GM19324 (cell line): ENCODE measurements at regions not wholly inside any gene's neighbourhood (a gene's known extent, or its start where the extent isn't known, plus 50 kb on each side); places are given as distances from the start of the nearest gene placed in this dataset.

Experiments
- ATAC-seq: cut with Tn5 transposase; IDR thresholded peaks from one replicate; pipeline ENCODE4 v1.9.1; 2021; ENCODE audit warnings: mild to moderate bottlenecking, moderate library complexity; ENCODE audit not compliant: unreplicated experiment, low FRiP score

- no peak for ATAC-seq
Observed at GRCh38 chr9:117549444-117549843, 134.6 kb upstream of the ASTN2 start.

DNA sequence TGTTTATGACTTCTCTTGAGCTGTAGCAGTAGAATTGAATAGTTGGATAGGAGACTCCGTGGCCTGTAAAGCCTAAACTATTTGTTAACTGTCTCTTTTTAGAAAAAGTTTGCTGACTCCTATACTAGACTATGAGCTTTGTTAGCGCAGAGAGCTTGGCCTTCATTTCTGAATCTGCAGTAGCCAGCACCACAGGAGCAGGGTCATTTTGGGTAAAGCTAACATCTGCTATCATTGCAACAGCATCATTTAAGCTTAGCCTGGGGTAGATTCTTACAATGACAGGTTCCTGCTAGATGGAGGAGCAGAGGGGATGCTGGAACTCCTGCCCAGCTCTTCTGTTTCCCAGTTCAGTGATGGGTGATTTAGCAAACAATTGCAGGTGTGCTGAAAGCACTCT lies 133.7 kb upstream of the ASTN2 start:
- no peak for ATAC-seq

DNA sequence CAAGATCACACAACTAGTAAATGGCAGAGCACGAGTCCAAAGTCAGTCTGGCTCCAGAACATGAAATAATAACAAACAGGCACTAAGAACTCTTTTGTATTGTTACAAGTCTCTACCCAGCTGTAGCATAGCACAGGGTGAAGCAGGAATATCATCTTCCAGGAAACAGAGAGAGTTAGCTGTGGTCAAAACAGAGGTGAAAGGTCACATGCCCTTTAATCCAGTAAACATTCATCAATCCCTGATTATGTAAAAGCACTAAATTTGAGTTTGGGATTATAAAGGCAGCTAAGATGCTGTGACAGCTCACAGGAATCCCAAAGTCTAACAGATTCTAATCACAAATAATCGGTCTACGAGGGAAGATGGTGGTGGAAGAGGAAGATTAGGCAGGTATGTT lies 133.0 kb upstream of the ASTN2 start:
- no peak for ATAC-seq

DNA sequence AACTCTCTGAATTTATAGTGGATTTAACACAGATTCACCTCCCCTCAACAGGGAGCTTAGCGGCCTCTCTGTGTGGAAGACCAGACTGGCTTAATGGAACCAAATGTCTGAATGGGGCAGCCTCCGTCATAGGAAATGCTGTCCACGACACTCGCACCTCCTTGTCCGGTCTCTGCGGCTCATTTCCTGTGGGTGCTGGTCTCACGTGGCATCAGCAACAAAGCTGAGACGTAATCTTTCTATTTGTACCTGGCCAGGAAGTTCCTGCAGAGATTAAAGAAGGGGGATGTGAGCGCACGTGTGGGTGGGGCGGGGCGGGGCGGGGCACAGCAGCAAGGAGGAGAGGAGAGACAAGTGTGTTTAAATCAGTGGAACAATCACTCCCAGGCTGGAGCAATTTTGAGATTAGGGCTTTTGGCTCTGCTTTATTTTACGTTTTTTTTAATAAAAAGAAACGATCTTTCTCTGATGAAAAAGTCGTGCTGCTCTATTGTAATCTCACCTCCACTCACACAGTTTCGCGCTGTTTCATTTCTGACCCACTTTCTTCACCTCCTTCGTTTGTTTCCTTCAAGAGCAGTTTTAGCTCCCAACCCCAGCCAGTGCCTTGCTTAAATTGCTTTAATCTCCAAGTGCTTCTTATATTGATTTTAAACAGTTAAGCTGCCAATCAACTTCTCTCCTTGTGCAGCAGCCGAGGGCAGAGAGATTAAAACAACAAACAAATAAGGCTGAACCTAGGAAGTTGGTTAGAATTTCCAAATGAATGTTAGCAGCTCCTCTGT lies 132.2 kb upstream of the ASTN2 start:
- no peak for ATAC-seq

DNA sequence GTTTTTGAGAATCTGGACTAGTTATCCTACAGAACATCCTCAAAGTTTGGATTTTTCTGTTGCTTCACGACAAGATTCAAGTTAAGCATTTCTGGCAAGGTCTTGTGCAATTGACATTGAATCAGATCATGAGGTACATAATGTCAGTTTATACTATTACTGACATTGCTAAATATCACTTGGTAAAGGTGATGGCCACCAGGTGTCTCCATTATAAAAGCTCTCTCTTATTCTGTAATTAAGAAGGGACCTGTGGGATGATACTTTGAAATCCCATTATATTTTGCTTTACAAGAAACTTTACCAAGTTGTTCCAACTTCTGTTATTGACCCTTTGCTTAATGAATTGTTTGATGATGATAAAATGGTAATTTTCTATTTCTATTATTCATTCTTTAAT lies 131.0 kb upstream of the ASTN2 start:
- ATAC-seq: no peak

DNA sequence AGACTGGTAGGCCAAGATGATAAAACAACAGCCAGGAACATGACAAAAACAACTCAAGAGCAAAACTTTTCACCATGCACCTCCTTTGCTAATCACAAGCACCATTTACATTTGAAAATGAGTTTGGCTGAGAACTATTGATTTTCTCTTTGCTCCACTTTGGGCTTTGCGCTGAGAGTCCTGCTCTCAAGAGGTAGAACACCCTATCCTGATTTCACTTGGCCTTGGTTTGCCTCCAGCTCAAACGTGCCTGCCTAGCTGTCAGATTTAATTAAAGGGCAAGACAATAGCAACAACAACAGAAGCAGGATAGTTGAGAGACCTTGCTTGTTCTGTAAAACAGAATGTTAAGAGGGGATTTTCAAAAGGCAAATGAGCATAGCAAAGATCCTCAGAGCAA lies 128.2 kb upstream of the ASTN2 start:
- ATAC-seq: no peak

DNA sequence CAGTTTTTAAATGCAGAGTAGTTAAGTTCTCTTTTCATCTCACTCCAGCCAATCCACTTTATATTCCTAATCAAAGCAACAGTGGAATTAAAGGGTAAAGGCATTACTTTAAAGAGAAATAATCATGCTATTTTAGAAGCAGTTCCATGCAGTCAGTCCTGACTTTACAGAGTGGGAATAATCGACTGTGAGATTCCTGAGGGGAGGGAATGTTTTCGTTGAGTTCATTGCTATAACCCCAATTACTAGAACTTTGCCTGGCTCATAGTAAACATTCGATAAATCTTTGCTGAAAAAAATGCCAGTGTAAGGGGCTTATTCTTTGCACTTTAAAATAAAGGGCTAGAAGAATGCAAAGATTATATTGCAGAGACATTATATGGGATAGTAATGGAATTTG lies 127.2 kb upstream of the ASTN2 start:
- ATAC-seq: no peak

GRCh38 chr9:117541181-117541580 lies 126.3 kb upstream of the ASTN2 start:
- no peak for ATAC-seq

GRCh38 chr9:117535973-117536372 lies 121.1 kb upstream of the ASTN2 start:
- no peak for ATAC-seq

DNA sequence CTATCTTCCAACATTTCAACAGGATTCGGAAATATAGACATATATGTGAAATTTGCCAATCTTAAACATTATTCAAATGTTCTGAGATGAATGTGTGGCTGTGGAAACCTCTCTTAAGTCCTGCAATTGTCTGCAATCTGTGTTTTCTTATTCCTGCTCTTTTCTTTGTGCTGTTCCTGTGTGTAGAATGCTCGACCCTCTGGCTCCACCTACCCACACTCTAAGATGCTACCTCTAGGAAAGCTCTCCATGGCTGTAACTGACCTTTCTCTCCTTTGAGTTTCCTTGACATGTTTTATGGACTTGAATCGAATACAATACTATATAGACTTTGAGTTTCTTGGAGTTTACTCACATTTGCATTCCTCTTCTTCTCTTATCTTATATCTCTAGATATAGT lies 120.6 kb upstream of the ASTN2 start:
- ATAC-seq: no peak

GRCh38 chr9:117528225-117528624 lies 113.4 kb upstream of the ASTN2 start:
- no peak for ATAC-seq

DNA sequence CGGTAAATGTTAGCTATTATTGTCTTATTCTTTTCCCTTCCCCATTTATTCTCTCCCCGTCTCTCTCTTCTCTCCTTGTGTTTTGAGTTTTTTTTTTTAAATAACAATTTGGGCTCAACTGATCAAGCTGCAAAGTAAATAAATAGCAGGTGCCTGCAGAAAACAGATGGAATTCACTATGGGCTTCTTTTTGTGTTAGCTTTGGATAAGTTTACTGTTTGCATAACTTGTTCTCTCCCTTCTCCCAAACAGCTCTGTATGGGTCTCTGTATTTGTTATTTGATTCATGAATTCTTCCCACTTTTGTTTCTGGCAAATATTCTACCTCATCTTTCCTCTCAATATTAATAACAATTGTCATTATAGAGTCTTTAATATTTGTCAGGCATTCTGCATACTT lies 111.8 kb upstream of the ASTN2 start:
- no peak for ATAC-seq

- ATAC-seq: no peak
Observed at GRCh38 chr9:117523531-117524153, 108.8 kb upstream of the ASTN2 start.

DNA sequence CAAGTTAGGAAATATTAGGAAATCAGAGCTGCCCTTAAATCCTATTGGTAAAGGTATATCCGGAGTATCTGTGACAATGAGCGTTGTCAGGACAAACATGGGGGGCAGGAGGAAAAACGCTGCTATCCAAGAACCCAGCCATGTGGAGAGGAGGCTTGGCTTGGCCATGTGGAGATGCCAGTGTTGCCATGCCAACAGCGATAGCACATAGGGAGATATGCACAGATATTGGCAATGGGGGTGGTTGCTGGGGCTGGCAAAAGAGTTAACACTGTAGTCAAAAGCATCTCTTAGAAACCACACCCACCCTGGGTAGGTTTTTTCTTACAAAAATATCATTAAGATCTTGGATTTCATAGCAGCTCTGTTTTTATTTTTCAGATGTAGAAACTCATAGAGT lies 106.4 kb upstream of the ASTN2 start:
- no peak for ATAC-seq

DNA sequence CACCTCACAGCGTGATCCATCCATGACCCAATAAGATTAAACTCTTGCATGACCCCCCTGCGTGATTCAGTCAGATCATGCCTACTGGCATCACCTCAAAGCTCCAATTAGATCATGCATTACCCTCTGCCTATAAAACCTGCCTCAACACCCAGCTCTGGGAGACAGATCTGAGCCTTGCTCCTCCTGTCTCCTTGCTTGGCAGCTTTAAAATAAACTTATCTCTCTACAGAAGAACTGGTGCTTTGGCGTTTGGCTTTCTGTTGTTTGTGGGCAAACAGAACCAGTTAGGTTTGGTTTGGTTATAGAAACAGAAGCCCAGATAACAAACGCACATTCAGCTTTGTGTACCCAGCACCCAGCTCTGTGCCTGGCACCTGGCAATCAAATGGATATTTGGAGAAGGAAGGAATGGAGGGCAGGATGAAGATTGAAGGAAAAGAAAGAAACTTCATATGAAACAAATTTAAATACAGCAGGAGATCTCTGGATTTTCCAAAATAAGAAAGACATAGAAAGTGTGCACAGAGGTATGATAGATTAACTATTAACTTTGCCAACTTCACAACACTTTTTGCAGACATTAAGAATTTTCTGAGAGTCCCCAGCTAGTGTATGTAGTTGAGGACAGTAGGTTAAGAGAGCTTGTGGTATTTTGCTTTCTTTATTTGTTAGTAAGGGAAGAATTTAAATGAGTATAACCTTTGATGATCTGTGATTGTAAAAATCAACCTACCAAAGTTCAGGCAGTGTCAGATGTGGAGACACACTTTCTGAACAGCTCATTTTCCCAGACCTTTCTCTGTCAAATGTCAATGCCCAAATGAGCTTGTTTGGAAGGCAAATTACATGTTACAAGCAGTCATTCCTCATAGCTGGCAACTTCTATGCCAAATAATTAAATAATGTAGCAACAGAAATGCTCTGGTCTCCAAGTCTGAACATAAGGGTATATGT lies 102.1 kb upstream of the ASTN2 start:
- ATAC-seq: no peak

DNA sequence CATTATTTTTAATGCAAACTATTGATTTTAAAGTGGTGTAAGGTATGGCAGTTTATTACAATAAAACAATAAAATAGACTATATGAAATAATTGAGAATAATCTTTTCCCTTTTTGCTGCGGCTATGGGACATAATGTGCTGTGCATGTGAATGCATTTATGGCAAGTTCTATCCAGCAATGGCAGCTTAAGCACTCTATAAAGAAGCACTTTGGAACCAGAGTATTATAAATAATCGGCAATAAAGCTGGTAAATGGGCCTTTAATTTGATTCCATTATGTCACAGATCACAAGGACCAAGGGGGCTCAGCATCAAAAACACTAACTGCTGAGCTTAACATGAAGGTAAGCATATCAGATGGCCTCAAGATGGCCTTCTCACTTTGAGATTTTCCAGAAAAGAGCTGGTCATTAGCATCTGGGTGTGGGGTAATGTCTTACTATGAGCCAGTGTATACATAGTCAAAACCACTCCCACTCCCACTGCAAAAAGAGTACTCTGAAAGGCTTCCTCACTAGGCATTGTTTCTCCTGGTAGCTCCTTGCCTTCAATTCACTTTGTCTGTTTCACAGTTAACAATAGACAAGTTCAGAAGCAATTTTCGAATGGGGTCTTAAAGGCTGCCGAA lies 97.1 kb upstream of the ASTN2 start:
- no peak for ATAC-seq

- no peak for ATAC-seq
Observed at GRCh38 chr9:117496307-117496706, 81.5 kb upstream of the ASTN2 start.

GRCh38 chr9:117494401-117495090 lies 79.7 kb upstream of the ASTN2 start:
- no peak for ATAC-seq

DNA sequence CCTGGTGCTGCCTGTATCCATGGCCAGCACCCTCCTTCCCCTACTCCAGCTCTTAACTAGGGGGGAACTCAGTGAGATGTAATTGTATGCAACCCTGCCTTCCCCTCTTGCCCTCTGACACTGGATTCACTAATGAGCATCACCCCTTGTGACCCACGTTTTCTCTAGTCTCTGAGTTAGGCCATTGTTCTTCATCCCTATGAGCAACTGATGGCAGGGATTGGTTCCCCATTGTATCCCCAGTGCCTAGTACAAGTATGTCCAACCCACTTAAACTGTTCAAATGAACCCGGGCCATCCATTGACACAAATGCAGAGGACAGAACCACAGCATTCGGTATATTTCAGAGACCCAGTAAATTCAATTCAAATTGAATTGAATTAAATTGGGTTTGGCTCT lies 77.6 kb upstream of the ASTN2 start:
- no peak for ATAC-seq

DNA sequence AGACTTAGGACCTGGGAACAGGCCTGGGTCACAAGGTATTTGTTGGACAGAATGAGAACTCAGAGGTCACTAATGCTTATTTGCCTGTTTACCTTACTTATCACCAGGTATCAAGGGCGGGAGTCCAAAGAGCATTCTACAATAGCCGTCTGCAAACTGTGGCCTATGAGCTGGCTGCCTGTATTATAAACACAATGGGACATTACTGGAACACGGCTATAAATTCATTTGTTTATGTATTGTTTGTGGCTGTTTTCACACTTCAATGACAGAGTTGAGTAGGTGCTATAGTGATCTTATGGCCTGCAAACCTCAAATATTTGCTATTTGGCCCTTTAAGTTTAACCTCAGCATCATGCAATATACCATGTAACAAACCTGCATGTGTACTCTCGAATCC lies 76.6 kb upstream of the ASTN2 start:
- ATAC-seq: no peak
